ENCODE measurements at regions not wholly inside any gene's neighbourhood (a gene's known extent, or its start where the extent isn't known, plus 50 kb on each side); places are given as distances from the start of the nearest gene placed in this dataset.

DNA sequence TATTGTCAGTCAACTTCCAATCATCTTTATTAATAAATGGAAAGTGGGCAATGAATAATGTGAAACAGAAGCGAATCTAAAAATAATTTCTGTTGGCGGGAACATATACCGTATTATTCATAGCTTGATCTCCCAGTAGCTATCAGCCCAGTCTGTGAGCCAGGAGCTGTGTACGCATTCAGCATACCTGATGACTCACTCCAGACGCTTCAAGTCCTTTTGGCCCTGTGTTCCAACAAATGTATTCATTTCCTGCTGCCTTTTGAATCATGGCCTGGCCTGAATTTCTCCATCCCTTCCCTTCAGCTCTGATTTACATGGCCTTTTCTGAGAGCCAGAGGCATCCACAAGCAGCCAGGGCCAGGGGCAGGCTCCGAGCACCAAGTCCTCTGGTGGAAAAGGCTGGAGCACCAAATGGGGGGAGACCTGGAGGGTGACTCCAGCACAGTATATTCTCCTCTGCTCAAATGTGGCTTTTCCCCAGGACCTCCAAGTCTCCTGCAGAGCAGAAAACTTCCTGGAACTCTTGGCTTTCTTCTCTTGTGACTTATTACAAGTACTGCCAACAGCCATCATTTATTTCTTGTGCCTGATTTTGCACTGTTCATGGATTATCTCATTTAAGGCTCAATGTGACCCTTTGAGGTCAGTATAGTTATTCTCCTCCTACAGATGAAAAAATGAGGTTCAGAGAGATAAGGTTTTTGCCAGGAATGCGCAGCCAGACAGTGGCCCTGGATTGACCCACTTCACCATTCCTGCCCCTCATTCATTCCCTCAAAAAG, 108.7 kb downstream of the EN1 start:
- FAIRE-seq (no peak), DNase-seq (ENCODE audit: insufficient read length, low spot score) (no peak)

DNA sequence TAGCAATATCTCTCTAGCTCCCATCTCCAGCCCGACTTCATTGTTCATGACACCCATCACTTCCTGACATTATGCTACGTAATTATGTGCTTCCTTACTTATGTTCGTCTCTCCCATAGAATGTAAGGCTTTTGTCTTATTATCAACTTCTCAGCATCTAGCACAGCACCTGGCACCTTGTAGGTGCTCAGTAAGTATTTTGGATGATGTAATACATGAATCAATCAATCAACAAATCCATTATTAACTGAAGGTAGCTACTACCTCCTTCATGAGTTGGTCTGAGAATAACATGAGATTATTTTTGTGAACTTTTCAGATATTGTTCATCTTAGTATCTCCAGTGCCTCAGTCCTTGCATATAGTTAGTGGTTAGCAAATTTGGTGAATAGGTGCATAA, 109.3 kb downstream of the EN1 start:
- no peak for FAIRE-seq
- DNase-seq (ENCODE audit: insufficient read length, low spot score) = no peak

DNA sequence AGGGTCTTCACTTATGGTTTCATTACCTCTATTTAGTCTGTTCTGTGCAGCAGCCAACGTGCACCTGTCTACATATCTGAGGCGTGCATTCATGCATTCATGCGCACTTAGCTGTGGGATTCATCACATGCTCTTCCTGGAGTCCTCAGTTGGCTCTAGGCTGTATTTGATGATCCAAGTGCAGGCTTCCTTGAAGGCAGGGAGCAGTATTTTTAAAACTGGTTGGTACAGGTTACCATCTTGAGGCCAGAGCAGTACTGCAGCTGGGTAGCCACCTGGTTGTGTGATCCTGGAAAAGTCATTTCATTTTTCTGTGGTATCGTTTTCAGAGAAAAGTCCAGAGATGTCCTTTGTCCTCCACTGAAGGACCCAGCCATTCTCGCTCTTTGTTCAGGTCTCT, 109.8 kb downstream of the EN1 start:
- DNase-seq (ENCODE audit: insufficient read length, low spot score) (no peak), FAIRE-seq (no peak)

DNA sequence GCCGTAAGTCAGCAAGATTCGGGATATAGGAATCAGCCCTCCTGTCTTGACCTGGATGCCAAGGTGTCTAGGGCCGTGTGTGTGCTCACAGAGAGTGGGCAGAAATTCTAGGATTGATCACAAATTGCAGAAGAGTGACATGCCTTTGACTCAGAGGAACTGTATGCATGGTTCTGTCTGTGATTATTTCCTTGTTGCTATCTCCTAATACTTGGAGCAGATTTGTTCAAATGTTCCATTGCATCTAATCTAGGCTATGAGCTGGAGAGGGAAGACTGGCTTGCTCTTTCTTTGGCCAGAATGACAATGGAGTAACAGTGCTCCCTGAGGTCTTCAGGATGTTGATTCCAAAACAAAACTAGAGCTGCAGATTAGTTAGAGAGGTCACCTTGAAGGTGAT, 115.0 kb downstream of the EN1 start:
- DNase-seq (ENCODE audit: insufficient read length, low spot score) (no peak), FAIRE-seq (no peak)

DNA sequence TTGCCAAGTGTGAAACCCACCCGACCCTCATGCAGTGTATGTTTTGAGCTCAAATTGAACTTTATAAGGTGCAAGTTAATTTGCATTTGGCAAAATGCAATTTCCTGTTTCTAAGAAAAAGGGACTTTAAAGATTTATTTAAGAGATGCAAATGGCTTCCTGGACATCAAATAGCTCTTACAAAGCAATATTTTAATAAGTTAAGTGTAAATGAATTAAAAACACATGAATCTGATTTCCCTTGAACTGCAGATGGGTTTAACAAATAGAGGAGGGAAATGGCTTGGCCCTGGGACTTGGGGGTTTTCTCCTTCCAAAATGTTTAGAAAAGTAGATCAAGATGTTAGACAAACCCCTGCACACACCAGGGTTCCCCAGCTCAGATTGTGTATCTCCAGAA, 116.0 kb downstream of the EN1 start:
- FAIRE-seq = no peak
- DNase-seq (ENCODE audit: insufficient read length, low spot score) = no peak

DNA sequence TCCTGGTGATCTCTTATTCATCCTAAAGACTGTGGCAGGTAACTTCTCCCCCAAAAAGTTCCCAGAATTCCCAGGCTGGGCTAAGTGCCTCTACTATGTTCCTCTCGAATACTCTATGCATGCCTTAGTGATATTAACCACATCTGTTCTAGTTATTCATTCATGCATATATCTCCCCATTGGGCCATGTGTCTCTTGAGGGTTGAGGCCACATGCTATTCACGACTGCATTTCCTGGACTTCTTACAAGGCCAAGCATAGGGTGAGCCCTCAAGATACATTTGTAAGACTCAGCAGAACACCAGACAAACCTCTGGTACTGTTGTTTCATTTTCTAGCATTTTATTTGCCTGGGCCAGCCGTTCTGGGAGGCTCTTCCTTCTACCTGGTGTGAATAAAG, 117.0 kb downstream of the EN1 start:
- FAIRE-seq (no peak), DNase-seq (ENCODE audit: insufficient read length, low spot score) (no peak)

DNA sequence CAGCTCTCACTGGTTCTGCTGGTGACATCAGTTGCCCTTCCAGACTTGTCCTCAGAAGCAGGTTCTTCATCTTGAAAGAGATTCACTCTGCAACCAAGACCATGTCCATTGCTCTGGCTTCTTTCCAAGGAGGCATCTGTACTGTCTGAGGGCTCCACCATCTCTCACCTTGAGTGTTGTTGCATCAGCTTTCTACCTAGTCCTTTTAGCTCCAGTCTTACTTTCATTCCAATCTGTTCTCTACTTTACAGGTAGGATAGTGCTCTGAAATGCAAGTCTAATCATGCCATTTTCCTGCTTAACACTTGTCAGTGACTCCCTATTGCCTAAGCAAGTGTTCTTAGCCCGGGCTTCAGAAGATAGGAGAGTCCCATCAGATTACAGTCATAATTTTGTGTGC, 117.7 kb downstream of the EN1 start:
- FAIRE-seq (no peak), DNase-seq (ENCODE audit: insufficient read length, low spot score) (no peak)

DNA sequence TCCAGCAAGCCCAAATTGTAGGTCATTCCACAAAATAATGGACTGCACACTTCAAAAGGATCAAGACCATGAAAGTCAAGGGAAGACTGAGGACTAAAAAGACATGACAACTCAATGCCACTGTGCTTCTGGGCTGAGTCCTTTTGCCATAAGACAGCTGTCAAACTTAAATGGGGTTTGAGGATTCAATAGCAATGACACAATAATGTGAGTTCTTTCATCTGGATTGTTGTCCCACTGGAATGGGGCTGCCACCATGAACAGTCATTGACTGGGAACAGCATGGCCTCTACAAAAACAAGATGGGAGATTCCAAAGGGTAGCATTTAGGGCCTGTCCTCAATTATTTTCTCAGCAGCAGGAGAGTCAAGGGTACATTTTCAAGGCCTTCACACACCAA, 118.5 kb downstream of the EN1 start:
- DNase-seq (ENCODE audit: insufficient read length, low spot score) (no peak), FAIRE-seq (no peak)

DNA sequence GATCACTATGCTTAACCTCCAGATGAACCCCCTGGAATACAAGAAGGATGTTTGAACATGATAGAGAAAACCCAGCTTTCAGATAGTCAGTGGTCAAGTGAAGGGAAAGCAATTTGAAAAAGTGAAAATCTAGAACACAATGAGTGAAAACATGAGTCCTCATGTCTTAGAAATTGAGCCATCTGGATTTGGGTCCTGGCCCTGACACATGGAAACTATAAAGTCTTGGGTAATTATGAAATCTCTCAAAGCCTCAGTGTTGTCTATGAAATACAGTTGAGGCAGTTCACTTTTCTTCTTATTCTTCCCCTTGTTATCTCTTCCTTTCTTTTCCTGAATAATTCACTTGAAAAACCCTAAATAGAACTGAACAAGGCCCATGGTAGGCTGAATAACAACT, 120.6 kb downstream of the EN1 start:
- FAIRE-seq = no peak
- no peak for DNase-seq (ENCODE audit: insufficient read length, low spot score)

DNA sequence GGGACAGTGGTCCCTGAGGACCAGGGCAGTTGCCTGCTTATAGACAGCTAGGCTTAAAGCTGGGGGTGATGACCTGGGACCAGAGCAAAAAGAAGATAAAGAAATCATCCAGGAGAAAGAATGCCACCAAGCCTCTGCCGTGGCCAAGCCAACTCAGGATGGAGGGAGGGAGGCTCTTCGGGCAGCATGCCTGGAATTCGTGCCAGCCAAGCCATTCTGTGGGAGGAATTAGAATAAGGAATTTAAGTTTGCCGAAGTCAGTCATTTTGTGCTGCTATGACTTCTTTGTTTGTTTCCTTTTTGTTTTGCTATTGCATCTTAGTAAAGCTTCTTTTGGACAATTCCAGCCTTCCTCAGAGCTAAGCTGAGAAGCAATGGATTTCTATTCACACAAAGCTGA, 124.1 kb downstream of the EN1 start:
- DNase-seq (ENCODE audit: insufficient read length, low spot score) = no peak
- no peak for FAIRE-seq

DNA sequence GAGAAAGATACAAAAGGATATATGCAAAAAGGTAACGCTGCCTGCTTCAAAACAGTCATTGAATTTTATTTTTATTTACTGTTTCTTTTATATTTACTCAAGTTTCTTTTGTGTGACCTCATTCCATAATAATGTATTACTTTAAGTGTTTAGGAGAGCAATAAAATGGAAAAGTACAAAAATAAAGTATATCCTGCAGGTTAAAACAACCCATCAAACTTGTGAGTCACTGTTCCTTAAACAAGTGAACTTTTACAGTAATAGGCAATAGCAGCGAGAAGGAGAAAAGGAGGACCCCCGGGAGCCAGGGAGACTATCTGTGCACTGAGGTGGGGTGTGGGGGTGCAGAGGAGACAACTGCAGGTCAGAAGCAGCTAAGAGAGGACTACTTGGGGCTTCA, 124.5 kb downstream of the EN1 start:
- DNase-seq (ENCODE audit: insufficient read length, low spot score) (no peak), FAIRE-seq (no peak)

DNA sequence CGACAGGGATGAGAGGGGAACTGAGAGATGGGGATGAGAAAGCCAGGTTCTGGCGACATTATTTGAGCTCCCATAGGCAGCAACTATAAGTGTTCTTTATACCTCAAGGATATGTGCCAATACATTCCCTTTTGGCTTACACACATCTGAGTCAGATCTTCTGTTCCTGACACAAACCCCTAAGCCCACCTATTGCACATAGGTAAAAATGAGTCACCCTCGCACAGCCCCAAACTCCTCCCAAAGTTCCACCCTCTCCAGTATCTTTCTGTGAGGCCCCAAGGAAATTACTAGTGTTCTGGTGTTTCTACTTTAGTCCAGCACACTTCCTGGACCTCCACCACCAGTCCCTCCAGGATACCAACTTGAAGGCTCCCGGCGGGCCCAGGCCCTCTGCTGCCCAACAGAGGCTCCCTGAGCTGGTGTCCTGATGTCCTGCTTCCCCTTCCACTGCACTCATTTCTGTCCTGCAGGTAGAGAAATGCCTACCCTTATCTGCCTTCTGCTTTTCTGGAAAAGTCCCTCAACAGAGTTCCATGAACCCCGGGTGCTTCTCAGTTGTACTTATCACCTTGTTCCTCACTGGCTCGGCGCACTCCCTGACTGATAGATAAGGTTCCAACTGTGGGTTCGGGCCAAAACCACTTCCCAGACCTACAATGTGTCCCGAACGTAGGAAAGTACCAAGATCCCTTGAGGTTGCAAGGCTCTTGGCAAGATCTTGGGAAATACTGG, 125.5 kb downstream of the EN1 start:
- no peak for DNase-seq (ENCODE audit: insufficient read length, low spot score)
- FAIRE-seq = no peak

DNA sequence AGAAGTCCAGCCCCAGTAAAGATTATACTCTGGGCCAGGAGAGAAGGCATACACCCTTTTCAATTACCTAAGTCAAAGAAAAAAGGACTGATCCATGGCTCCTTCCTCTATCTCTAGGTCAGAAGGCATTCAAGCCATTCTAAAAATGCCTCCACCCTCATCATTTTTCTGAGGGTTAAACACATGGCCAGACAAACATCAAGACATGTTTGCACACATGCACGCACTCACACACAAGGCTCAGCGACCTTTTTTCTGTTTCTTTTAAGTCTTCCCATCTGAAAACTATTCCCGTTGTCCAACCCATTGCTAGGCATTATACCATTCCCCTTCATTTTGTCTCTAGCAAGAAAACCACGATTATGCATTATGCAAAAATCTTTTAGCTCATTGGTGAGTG, 126.6 kb downstream of the EN1 start:
- FAIRE-seq (no peak), DNase-seq (ENCODE audit: insufficient read length, low spot score) (no peak)

DNA sequence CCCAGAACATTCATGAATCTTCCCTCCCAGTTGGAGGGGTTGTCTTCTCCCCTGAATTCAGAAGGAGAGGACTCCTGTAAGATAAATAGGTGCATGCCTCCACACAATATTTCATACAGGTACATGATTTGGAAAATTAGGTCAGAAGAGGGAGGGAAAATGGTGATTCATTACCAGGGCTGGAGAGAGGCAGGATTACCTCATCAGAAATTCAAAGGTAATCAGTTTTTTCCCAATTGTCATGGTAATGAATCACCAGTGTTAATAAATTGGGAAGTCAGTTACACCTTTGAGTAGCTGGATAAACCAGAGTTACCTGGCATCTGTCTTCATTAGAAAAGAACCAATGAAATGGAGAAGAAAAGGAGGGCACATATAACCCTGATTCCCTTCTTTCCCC, 128.5 kb downstream of the EN1 start:
- DNase-seq (ENCODE audit: insufficient read length, low spot score) (no peak), FAIRE-seq (no peak)

DNA sequence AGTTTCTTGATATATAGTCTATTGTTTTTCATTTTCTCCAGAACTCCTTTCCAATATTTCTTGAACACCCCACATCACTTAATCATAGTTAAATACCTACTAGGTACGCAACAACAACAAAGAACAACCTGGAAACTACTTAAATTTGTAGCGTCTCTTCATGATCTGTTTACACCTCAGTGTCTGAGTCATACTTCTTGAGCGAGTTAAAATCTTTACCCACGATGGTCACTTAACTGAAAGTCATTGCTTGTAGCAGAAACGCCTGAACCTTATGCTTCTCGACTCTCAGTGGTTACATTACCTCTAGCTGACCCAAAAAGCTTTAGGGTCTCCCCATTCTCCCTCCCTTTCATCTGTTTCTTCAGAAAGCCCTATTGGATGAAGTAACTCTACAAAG, 131.3 kb downstream of the EN1 start:
- no peak for DNase-seq (ENCODE audit: insufficient read length, low spot score)
- no peak for FAIRE-seq

DNA sequence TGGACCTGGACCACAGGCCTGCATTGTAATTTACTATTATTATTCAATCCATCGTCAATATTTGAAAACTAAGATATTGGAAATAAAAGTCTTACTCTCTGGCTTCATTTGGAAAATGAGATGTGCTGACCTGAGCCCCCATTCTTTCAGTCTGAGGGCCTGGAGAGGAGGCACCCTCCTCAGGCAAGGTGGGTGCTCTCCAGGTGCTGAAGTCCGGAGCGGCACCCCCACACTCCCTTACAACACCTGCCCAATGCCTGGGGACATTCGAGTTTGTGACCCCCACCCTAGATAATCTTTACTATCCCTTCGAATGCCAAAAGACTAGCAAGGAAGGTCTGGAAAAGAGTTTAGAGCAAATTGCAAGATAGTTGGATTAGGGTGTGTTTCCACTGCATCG, 133.3 kb downstream of the EN1 start:
- FAIRE-seq = no peak
- DNase-seq (ENCODE audit: insufficient read length, low spot score) = no peak

DNA sequence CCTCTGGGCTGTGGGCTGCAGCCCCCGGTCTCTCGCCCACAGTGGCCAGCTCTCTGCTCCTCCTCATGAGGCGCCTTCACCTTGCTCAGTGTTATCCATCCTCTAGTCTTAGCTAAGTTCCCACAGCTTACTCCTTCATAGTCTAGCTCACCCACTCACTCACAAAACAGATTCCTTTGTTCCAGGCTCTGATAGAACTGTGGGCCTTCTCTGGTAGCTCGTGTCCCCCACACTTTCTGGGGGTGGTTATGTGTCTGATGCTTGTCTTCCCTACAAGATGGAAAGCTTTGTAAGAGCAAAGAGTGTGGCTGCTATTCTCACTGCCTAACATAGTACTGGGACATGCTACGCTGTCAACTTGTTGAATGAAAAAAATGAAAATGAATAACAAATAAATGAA, 135.8 kb downstream of the EN1 start:
- no peak for FAIRE-seq
- DNase-seq (ENCODE audit: insufficient read length, low spot score) = no peak

DNA sequence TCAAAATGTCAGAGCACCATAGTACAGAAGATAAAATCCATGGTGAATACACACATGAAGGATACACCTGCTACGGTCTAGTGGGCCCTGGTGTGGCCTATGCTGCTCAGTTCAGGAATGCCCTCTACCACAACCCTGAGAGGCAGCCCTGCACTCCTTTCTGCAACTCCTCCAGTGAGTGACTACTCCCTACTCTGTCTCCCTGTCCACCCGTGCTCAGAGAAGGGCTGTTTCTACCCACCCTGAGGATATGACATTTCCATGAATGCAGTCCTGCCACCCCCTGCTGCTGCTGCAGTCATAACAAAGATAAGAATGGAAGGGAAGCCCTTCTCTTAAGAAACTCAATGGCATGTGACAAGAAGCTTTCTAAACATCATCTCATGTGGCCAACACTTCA, 137.0 kb downstream of the EN1 start:
- DNase-seq (ENCODE audit: insufficient read length, low spot score) = no peak
- FAIRE-seq = no peak

DNA sequence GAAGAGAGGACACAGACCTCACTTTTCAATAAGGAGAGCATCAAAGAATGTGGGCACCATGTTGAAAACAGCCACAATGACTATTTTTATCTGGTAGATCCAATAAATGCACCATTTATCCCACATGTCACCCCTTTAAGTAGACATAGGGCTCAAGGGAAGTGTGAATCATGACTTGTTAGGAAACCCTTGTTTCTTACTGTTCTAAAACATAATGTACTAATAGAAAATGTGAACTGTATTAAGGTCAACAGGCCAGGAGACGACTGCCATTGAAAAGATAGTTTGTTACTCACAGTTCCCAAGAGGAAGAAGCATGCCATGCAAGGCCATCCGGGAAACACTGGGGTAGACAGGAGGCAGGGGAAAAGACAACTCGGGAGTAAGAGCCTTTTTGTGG, 137.7 kb downstream of the EN1 start:
- FAIRE-seq = no peak
- no peak for DNase-seq (ENCODE audit: insufficient read length, low spot score)

DNA sequence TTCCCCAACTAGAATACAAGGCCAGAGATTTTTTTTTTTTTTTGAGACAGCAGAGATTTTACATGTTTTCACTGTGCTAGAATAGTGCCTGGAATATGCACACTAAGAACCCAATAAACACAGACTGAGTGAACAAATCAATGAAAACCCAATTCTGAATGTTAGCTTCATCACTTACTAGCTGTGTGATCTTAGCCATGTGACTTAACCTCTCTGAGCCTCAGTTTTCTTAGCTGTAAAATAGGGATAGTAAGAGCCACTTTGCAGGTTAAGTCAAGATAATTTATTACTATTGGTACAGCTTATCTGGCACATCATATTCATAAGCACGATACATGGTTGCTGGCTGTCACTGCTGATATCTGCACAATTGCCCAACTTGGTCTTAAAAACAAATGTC, 140.6 kb downstream of the EN1 start:
- DNase-seq (ENCODE audit: insufficient read length, low spot score) = no peak
- FAIRE-seq = no peak

DNA sequence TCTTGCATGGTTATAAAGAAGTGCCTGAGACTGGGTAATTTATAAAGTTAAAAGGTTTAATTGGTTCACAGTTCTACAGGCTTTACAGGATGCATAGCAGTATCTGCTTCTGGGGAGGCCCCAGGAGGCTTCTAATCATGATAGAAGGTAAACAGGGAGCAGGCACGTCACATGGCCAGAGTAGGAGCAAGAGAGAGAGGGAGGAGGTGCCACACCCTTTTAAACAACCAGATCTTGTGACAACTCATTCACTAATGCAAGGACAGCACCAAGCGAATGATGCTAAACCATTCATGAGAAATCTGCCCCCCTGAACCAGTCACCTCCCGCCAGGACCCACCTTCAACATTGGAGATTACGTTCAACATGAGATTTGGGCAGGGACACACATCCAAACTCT, 141.1 kb downstream of the EN1 start:
- DNase-seq (ENCODE audit: insufficient read length, low spot score) (no peak), FAIRE-seq (no peak)

DNA sequence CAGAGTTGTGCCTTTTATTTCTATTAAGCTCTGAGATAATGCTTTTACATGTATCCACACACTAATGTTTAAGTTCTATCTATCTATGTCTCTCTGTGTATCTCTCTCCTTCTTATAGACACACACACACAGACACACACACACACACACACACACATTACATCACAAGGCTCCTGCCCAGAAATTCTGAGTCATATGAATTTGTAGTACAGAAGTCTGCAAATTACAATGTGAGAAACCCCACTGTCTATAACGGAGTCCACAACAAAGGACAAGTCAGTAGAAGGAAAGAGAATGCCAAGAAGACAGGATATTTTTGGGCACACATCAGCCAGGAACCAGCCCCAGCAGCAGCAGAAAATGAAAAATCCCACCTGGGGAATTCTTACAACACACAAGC, 142.4 kb downstream of the EN1 start:
- DNase-seq (ENCODE audit: insufficient read length, low spot score) = no peak
- FAIRE-seq = no peak

Measured in GM19239 (cell line).